ENCODE measurements at regions not wholly inside any gene's neighbourhood (a gene's known extent, or its start where the extent isn't known, plus 50 kb on each side); places are given as distances from the start of the nearest gene placed in this dataset.

DNA sequence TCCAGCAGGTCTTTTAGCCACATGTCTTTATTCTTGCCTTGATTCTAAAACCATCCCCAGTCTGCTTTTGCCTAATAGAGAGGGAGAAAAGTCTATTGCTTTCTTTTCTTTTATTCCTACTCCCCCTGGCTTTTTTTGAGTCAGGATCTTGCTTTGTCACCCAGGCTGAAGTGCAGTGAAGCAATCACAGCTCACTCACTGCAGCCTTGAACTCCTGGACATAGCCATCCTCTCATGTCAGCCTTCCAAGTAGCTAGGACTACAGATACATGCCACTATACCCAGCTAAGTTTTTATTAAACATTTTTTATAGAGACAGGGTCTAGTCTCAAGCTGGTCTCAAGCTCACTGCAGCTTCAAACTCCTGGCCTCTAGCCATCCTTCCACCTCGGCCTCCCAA, 72.5 kb upstream of the PAXBP1 start:
- POLR2A ChIA-PET = no interaction called here
- Histone ChIP-seq H3K9me3 (ENCODE audit: control insufficient read depth, insufficient read depth, low read depth, low read length) (no peaks in the 10 kb centered on the region), H3K27ac (ENCODE audit: low read length) (no peak overlapping the region), H3K27me3 (ENCODE audit: control insufficient read depth, insufficient read depth, low read length) (peaks cover 5% of the 10 kb centered on the region), H3K4me3 (ENCODE audit: low read depth in 2 of 2, low read length in 2 of 2) (no peak overlapping the region), H3K36me3 (ENCODE audit: control insufficient read depth, insufficient read depth, low read length) (no peaks in the 10 kb centered on the region), H3K4me1 (ENCODE audit: control insufficient read depth, insufficient read depth, low read length) (no peaks in the 10 kb centered on the region)
- ATAC-seq (no peak), DNase-seq (ENCODE audit: low read depth, low spot score) (no peak)
- intact Hi-C loops (cut with micrococcal nuclease; ENCODE audit: unreplicated experiment) (no loop called here), in situ Hi-C loops (cut with HindIII; ENCODE audit: low pct_unique_long_range_greater_than_20kb, low sequenced_read_pairs) (no loop called here)
- TF ChIP-seq POLR2AphosphoS5 (IDR thresholded peaks at IDR 0.05; ENCODE audit: low read depth, low read length) = no peak
- no peak for TF ChIP-seq TCF7L2 (IDR thresholded peaks at IDR 0.05; ENCODE audit: low read depth, low read length)
- TF ChIP-seq SIN3A (IDR thresholded peaks at IDR 0.05; ENCODE audit: borderline replicate concordance, insufficient read depth, low read depth, low read length) = no peak
- TF ChIP-seq, protein P1, sequence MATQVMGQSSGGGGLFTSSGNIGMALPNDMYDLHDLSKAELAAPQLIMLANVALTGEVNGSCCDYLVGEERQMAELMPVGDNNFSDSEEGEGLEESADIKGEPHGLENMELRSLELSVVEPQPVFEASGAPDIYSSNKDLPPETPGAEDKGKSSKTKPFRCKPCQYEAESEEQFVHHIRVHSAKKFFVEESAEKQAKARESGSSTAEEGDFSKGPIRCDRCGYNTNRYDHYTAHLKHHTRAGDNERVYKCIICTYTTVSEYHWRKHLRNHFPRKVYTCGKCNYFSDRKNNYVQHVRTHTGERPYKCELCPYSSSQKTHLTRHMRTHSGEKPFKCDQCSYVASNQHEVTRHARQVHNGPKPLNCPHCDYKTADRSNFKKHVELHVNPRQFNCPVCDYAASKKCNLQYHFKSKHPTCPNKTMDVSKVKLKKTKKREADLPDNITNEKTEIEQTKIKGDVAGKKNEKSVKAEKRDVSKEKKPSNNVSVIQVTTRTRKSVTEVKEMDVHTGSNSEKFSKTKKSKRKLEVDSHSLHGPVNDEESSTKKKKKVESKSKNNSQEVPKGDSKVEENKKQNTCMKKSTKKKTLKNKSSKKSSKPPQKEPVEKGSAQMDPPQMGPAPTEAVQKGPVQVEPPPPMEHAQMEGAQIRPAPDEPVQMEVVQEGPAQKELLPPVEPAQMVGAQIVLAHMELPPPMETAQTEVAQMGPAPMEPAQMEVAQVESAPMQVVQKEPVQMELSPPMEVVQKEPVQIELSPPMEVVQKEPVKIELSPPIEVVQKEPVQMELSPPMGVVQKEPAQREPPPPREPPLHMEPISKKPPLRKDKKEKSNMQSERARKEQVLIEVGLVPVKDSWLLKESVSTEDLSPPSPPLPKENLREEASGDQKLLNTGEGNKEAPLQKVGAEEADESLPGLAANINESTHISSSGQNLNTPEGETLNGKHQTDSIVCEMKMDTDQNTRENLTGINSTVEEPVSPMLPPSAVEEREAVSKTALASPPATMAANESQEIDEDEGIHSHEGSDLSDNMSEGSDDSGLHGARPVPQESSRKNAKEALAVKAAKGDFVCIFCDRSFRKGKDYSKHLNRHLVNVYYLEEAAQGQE (IDR thresholded peaks at IDR 0.05; ENCODE audit: insufficient read depth in 1 of 2, low read depth in 2 of 2, low read length in 1 of 2) = no peak
- TF ChIP-seq, protein P2, sequence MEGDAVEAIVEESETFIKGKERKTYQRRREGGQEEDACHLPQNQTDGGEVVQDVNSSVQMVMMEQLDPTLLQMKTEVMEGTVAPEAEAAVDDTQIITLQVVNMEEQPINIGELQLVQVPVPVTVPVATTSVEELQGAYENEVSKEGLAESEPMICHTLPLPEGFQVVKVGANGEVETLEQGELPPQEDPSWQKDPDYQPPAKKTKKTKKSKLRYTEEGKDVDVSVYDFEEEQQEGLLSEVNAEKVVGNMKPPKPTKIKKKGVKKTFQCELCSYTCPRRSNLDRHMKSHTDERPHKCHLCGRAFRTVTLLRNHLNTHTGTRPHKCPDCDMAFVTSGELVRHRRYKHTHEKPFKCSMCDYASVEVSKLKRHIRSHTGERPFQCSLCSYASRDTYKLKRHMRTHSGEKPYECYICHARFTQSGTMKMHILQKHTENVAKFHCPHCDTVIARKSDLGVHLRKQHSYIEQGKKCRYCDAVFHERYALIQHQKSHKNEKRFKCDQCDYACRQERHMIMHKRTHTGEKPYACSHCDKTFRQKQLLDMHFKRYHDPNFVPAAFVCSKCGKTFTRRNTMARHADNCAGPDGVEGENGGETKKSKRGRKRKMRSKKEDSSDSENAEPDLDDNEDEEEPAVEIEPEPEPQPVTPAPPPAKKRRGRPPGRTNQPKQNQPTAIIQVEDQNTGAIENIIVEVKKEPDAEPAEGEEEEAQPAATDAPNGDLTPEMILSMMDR (IDR thresholded peaks at IDR 0.05) = no peak
- no TSS peak for BruUV-seq (replicated peaks)
- CTCF ChIA-PET = interaction anchor here (0.7 kb wide), 1 partner anchor 500 kb away, joined by 3 read pairs; no protein-coding TSS in a partner anchor

DNA sequence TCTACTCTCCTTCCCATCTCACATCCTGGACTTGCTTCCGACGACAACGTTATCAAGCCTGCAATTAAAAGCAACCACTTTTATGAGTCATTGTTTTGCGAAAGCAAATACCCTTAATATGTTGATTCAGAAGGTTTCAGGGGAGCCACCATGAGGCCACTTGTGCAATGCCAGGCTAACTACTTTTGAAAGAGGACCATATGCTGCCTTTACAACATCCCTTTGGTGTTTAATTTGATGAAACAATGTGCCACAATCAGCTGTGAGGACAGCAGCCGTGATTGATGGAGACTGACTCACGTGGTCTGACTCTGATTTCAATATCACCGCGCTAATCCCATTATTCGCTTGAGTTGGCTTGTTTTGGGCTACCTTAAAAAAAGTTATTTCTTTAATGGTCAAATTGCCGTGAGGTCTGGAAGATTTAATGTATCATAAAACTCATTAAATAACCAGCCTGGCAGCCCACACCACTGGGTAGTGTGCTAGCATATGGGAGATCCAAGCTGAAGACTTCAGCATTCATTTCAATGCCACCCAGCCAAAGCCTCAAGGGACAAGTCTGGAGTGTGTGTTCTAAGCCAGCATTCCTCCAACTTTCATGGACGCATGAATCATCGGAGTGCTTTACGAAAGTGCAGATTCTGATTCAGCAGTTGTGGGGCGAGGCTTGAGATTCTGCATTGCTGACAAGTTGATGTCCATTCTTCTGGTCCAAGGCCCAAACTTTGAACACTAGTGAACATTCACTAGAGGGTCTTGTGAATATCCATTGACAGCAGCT, 73.3 kb upstream of the PAXBP1 start:
- no TSS peak for BruUV-seq (replicated peaks)
- H3K27ac ChIP-seq (ENCODE audit: low read length) = no peak overlapping the region
- CTCF ChIA-PET = interaction anchor here (0.7 kb wide), 1 partner anchor 499 kb away, joined by 3 read pairs; no protein-coding TSS in a partner anchor
- intact Hi-C loops (cut with micrococcal nuclease; ENCODE audit: unreplicated experiment) = no loop called here
- H3K36me3 ChIP-seq (ENCODE audit: control insufficient read depth, insufficient read depth, low read length) = no peaks in the 10 kb centered on the region
- in situ Hi-C loops (cut with HindIII; ENCODE audit: low pct_unique_long_range_greater_than_20kb, low sequenced_read_pairs) = no loop called here
- POLR2A ChIA-PET = no interaction called here
- no peak for DNase-seq (ENCODE audit: low read depth, low spot score)
- no peaks in the 10 kb centered on the region for H3K4me1 ChIP-seq (ENCODE audit: control insufficient read depth, insufficient read depth, low read length)
- no peak for ATAC-seq
- peaks cover 7% of the 10 kb centered on the region for H3K27me3 ChIP-seq (ENCODE audit: control insufficient read depth, insufficient read depth, low read length)
- H3K9me3 ChIP-seq (ENCODE audit: control insufficient read depth, insufficient read depth, low read depth, low read length) = no peaks in the 10 kb centered on the region
- TF ChIP-seq, protein P1 (IDR thresholded peaks at IDR 0.05; ENCODE audit: insufficient read depth in 1 of 2, low read depth in 2 of 2, low read length in 1 of 2) = no peak
- TF ChIP-seq, protein P2 (IDR thresholded peaks at IDR 0.05) = no peak
- TF ChIP-seq POLR2AphosphoS5 (IDR thresholded peaks at IDR 0.05; ENCODE audit: low read depth, low read length) = no peak
- TF ChIP-seq TCF7L2 (IDR thresholded peaks at IDR 0.05; ENCODE audit: low read depth, low read length) = no peak
- no peak for TF ChIP-seq SIN3A (IDR thresholded peaks at IDR 0.05; ENCODE audit: borderline replicate concordance, insufficient read depth, low read depth, low read length)
- H3K4me3 ChIP-seq (ENCODE audit: low read depth in 2 of 2, low read length in 2 of 2) = no peak overlapping the region

All from Panc1 (cell line).